GM23338 (cell line): ENCODE measurements at regions not wholly inside any gene's neighbourhood (a gene's known extent, or its start where the extent isn't known, plus 50 kb on each side); places are given as distances from the start of the nearest gene placed in this dataset.

Experiments
- ATAC-seq: fragments of 200-7000 bp; cut with Tn5 transposase; 3 replicates; pipeline ENCODE4 v1.9.1; 2020
- DNase-seq: peaks from one replicate; pipeline ENCODE4 v3.0.0-alpha.2; 2015; ENCODE audit warnings: low spot score
- H2AFZ ChIP-seq: fragments of 200-600 bp; sonication (generic); 2 replicates; pipeline ENCODE4 v1.8.0; 2016; ENCODE audit warnings: antibody characterized with exemption, mild to moderate bottlenecking, moderate library complexity
- H3F3A ChIP-seq: fragments of 200-600 bp; sonication (generic); replicated peaks from 2 replicates; pipeline ENCODE4 v1.8.0; 2017; ENCODE audit warnings: antibody characterized with exemption, mixed run types, low read depth
- H3K27ac ChIP-seq: fragments of 200-600 bp; sonication (generic); 2 replicates; pipeline ENCODE4 v1.6.1; 2016; ENCODE audit warnings: low read depth
- H3K27me3 ChIP-seq: fragments of 200-600 bp; sonication (generic); 2 replicates; pipeline ENCODE4 v1.8.0; 2016; ENCODE audit warnings: mild to moderate bottlenecking, mixed run types, moderate library complexity; ENCODE audit not compliant: insufficient read depth
- H3K36me3 ChIP-seq: fragments of 200-600 bp; sonication (generic); 2 replicates; pipeline ENCODE4 v1.8.0; 2016; ENCODE audit warnings: mild to moderate bottlenecking; ENCODE audit not compliant: insufficient read depth
- H3K4me1 ChIP-seq: fragments of 200-600 bp; sonication (generic); 2 replicates; pipeline ENCODE4 v1.8.0; 2016; ENCODE audit warnings: mild to moderate bottlenecking, moderate library complexity; ENCODE audit not compliant: insufficient read depth
- H3K4me2 ChIP-seq: fragments of 200-600 bp; sonication (generic); 2 replicates; pipeline ENCODE4 v1.7.1; 2017; ENCODE audit warnings: mixed run types
- H3K4me3 ChIP-seq: fragments of 200-600 bp; sonication (generic); 2 replicates; pipeline ENCODE4 v1.6.1; 2016; ENCODE audit warnings: mixed run types
- H3K79me2 ChIP-seq: fragments of 200-600 bp; sonication (generic); replicated peaks from 2 replicates; pipeline ENCODE4 v1.8.0; 2017; ENCODE audit warnings: mild to moderate bottlenecking; ENCODE audit not compliant: insufficient read depth
- H3K9me2 ChIP-seq: fragments of 200-600 bp; sonication (generic); 2 replicates; pipeline ENCODE4 v1.8.0; 2017; ENCODE audit not compliant: insufficient read depth
- H4K20me1 ChIP-seq: fragments of 200-600 bp; sonication (generic); replicated peaks from 2 replicates; pipeline ENCODE4 v1.8.0; 2017; ENCODE audit warnings: mild to moderate bottlenecking; ENCODE audit not compliant: insufficient read depth
- H3K27ac Mint-ChIP-seq: 2 replicates; pipeline ENCODE4 v1.8.0; 2020; ENCODE audit warnings: inconsistent platforms, mild to moderate bottlenecking, moderate library complexity, mixed read lengths
- H3K27me3 Mint-ChIP-seq: 3 replicates; pipeline ENCODE4 v1.8.0; 2022; ENCODE audit warnings: low read depth, mild to moderate bottlenecking, moderate library complexity, mixed read lengths, inconsistent platforms; ENCODE audit not compliant: insufficient read depth, poor library complexity
- H3K36me3 Mint-ChIP-seq: 3 replicates; pipeline ENCODE4 v1.8.0; 2021; ENCODE audit warnings: low read depth, mild to moderate bottlenecking, inconsistent platforms, moderate library complexity, mixed read lengths
- H3K4me1 Mint-ChIP-seq: 3 replicates; pipeline ENCODE4 v1.8.0; 2020; ENCODE audit warnings: mild to moderate bottlenecking, inconsistent platforms, mixed read lengths
- H3K4me3 Mint-ChIP-seq: 3 replicates; pipeline ENCODE4 v1.8.0; 2021; ENCODE audit warnings: moderate library complexity, mild to moderate bottlenecking, inconsistent platforms, mixed read lengths
- H3K9me3 Mint-ChIP-seq: 3 replicates; pipeline ENCODE4 v1.8.0; 2020; ENCODE audit warnings: moderate library complexity, mild to moderate bottlenecking, inconsistent platforms, mixed read lengths
- EZH2 ChIP-seq: fragments of 200-600 bp; sonication (generic); IDR thresholded peaks from one replicate; pipeline ENCODE4 v1.8.0; 2017; ENCODE audit warnings: antibody characterized with exemption, mild to moderate bottlenecking, low read depth; ENCODE audit not compliant: unreplicated experiment
- NANOG ChIP-seq: IDR thresholded peaks from 2 replicates; pipeline ENCODE4 v1.6.1; 2016; ENCODE audit warnings: antibody characterized with exemption, borderline replicate concordance
- POLR2AphosphoS5 ChIP-seq: IDR thresholded peaks from 2 replicates; pipeline ENCODE4 v1.6.1; 2016; ENCODE audit warnings: antibody characterized with exemption, low read depth
- STAT1 ChIP-seq: IDR thresholded peaks from one replicate; pipeline ENCODE4 v1.6.1; 2016; ENCODE audit warnings: antibody characterized with exemption; ENCODE audit not compliant: unreplicated experiment
- ZNF331 ChIP-seq: fragments of 250-450 bp; sonication (Bioruptor Pico); IDR thresholded peaks from 2 replicates; pipeline ENCODE4 v1.5.0; 2020; ENCODE audit warnings: low read depth, mild to moderate bottlenecking, moderate library complexity
- TF ChIP-seq, protein P1 (sequence below), 2 experiments: fragments of 200-600 bp in 1 of 2; sonication (generic) in 1 of 2; conservative IDR thresholded peaks; 2 replicates each; pipeline versions ENCODE4 v1.5.1 to v1.6.1; 2016 to 2017; ENCODE audit warnings: antibody characterized with exemption in 2 of 2, low read depth in 2 of 2, mild to moderate bottlenecking in 2 of 2, moderate library complexity in 1 of 2
- TF ChIP-seq, protein P2 (sequence below): IDR thresholded peaks from one replicate; pipeline ENCODE4 v1.6.1; 2018; ENCODE audit warnings: antibody characterized with exemption; ENCODE audit not compliant: unreplicated experiment
- TF ChIP-seq, protein P3 (sequence below): fragments of 250-450 bp; sonication (Bioruptor Pico); IDR thresholded peaks from 2 replicates; pipeline ENCODE4 v1.5.0; 2020; ENCODE audit warnings: mild to moderate bottlenecking, moderate library complexity
- TF ChIP-seq, protein P4 (sequence below): IDR thresholded peaks from 2 replicates; pipeline ENCODE4 v1.6.1; 2016; ENCODE audit warnings: antibody characterized with exemption

DNA sequence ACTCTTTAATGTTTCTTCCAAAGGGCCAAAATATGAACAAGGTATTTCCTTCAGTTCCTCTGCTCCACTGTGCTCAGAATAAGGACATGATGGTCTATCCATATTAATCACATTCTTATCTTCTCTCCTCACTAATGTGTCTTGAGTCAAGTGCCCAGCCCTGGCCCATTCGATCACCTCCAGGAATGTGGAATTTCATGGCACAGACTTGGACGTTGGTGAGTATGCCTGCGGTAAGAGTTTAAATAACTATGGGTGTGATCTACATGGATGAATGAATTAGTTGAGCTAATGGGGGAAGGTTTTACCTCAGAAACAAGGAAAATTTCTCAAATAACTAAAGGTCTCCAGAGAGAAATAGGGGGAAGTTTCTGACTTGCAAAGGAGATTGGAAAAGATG lies 174.0 kb downstream of the NPFFR2 start:
- peaks cover 3% of the 10 kb centered on the region; the same call in 2 of the 3 replicates for H3K4me1 Mint-ChIP-seq

GRCh38 chr4:72207196-72207595 lies 175.4 kb downstream of the NPFFR2 start:
- no peak overlapping the region for H3K4me3 Mint-ChIP-seq
- Histone ChIP-seq H3F3A (no peaks in the 10 kb centered on the region), H3K4me3 (no peak overlapping the region), H2AFZ (no peak overlapping the region; the same call in 1 of the 2 replicates), H3K27ac (no peak overlapping the region), H3K4me2 (no peak overlapping the region), H3K4me1 (no peaks in the 10 kb centered on the region), H3K27me3 (no peaks in the 10 kb centered on the region), H4K20me1 (no peaks in the 10 kb centered on the region), H3K79me2 (no peaks in the 10 kb centered on the region), H3K9me2 (no peaks in the 10 kb centered on the region), H3K36me3 (no peaks in the 10 kb centered on the region)
- DNase-seq: no peak
- peaks cover 7% of the 10 kb centered on the region; the same call in 2 of the 3 replicates for H3K9me3 Mint-ChIP-seq
- no peak for ATAC-seq
- no peaks in the 10 kb centered on the region for H3K27me3 Mint-ChIP-seq
- peaks cover 3% of the 10 kb centered on the region; the same call in 2 of the 3 replicates for H3K4me1 Mint-ChIP-seq
- H3K36me3 Mint-ChIP-seq: peaks cover 5% of the 10 kb centered on the region; the same call in 2 of the 3 replicates
- no peak overlapping the region for H3K27ac Mint-ChIP-seq
- TF ChIP-seq, protein P1, sequence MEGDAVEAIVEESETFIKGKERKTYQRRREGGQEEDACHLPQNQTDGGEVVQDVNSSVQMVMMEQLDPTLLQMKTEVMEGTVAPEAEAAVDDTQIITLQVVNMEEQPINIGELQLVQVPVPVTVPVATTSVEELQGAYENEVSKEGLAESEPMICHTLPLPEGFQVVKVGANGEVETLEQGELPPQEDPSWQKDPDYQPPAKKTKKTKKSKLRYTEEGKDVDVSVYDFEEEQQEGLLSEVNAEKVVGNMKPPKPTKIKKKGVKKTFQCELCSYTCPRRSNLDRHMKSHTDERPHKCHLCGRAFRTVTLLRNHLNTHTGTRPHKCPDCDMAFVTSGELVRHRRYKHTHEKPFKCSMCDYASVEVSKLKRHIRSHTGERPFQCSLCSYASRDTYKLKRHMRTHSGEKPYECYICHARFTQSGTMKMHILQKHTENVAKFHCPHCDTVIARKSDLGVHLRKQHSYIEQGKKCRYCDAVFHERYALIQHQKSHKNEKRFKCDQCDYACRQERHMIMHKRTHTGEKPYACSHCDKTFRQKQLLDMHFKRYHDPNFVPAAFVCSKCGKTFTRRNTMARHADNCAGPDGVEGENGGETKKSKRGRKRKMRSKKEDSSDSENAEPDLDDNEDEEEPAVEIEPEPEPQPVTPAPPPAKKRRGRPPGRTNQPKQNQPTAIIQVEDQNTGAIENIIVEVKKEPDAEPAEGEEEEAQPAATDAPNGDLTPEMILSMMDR (conservative IDR thresholded peaks at IDR 0.05; ENCODE audit: low read depth in 2 of 2): no peak
- TF ChIP-seq, protein P2, sequence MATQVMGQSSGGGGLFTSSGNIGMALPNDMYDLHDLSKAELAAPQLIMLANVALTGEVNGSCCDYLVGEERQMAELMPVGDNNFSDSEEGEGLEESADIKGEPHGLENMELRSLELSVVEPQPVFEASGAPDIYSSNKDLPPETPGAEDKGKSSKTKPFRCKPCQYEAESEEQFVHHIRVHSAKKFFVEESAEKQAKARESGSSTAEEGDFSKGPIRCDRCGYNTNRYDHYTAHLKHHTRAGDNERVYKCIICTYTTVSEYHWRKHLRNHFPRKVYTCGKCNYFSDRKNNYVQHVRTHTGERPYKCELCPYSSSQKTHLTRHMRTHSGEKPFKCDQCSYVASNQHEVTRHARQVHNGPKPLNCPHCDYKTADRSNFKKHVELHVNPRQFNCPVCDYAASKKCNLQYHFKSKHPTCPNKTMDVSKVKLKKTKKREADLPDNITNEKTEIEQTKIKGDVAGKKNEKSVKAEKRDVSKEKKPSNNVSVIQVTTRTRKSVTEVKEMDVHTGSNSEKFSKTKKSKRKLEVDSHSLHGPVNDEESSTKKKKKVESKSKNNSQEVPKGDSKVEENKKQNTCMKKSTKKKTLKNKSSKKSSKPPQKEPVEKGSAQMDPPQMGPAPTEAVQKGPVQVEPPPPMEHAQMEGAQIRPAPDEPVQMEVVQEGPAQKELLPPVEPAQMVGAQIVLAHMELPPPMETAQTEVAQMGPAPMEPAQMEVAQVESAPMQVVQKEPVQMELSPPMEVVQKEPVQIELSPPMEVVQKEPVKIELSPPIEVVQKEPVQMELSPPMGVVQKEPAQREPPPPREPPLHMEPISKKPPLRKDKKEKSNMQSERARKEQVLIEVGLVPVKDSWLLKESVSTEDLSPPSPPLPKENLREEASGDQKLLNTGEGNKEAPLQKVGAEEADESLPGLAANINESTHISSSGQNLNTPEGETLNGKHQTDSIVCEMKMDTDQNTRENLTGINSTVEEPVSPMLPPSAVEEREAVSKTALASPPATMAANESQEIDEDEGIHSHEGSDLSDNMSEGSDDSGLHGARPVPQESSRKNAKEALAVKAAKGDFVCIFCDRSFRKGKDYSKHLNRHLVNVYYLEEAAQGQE: no peak
- TF ChIP-seq, protein P3, sequence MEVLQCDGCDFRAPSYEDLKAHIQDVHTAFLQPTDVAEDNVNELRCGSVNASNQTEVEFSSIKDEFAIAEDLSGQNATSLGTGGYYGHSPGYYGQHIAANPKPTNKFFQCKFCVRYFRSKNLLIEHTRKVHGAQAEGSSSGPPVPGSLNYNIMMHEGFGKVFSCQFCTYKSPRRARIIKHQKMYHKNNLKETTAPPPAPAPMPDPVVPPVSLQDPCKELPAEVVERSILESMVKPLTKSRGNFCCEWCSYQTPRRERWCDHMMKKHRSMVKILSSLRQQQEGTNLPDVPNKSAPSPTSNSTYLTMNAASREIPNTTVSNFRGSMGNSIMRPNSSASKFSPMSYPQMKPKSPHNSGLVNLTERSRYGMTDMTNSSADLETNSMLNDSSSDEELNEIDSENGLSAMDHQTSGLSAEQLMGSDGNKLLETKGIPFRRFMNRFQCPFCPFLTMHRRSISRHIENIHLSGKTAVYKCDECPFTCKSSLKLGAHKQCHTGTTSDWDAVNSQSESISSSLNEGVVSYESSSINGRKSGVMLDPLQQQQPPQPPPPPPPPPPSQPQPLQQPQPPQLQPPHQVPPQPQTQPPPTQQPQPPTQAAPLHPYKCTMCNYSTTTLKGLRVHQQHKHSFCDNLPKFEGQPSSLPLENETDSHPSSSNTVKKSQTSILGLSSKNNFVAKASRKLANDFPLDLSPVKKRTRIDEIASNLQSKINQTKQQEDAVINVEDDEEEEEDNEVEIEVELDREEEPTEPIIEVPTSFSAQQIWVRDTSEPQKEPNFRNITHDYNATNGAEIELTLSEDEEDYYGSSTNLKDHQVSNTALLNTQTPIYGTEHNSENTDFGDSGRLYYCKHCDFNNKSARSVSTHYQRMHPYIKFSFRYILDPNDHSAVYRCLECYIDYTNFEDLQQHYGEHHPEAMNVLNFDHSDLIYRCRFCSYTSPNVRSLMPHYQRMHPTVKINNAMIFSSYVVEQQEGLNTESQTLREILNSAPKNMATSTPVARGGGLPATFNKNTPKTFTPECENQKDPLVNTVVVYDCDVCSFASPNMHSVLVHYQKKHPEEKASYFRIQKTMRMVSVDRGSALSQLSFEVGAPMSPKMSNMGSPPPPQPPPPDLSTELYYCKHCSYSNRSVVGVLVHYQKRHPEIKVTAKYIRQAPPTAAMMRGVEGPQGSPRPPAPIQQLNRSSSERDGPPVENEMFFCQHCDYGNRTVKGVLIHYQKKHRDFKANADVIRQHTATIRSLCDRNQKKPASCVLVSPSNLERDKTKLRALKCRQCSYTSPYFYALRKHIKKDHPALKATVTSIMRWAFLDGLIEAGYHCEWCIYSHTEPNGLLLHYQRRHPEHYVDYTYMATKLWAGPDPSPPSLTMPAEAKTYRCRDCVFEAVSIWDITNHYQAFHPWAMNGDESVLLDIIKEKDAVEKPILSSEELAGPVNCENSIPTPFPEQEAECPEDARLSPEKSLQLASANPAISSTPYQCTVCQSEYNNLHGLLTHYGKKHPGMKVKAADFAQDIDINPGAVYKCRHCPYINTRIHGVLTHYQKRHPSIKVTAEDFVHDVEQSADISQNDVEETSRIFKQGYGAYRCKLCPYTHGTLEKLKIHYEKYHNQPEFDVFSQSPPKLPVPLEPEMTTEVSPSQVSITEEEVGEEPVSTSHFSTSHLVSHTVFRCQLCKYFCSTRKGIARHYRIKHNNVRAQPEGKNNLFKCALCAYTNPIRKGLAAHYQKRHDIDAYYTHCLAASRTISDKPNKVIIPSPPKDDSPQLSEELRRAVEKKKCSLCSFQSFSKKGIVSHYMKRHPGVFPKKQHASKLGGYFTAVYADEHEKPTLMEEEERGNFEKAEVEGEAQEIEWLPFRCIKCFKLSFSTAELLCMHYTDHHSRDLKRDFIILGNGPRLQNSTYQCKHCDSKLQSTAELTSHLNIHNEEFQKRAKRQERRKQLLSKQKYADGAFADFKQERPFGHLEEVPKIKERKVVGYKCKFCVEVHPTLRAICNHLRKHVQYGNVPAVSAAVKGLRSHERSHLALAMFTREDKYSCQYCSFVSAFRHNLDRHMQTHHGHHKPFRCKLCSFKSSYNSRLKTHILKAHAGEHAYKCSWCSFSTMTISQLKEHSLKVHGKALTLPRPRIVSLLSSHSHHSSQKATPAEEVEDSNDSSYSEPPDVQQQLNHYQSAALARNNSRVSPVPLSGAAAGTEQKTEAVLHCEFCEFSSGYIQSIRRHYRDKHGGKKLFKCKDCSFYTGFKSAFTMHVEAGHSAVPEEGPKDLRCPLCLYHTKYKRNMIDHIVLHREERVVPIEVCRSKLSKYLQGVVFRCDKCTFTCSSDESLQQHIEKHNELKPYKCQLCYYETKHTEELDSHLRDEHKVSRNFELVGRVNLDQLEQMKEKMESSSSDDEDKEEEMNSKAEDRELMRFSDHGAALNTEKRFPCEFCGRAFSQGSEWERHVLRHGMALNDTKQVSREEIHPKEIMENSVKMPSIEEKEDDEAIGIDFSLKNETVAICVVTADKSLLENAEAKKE: no peak
- TF ChIP-seq ZNF331 (CRISPR knock-in tag) (no peak), STAT1 (no peak), NANOG (no peak), POLR2AphosphoS5 (no peak)

More for the DNA sequence above, 174.0 kb downstream of the NPFFR2 start:
- Mint-ChIP-seq H3K9me3 (no peaks in the 10 kb centered on the region), H3K27ac (no peak overlapping the region), H3K4me3 (no peak overlapping the region), H3K36me3 (no peaks in the 10 kb centered on the region), H3K27me3 (no peaks in the 10 kb centered on the region)
- Histone ChIP-seq H3K27me3 (no peaks in the 10 kb centered on the region), H3K4me3 (no peak overlapping the region), H2AFZ (peak overlapping the region; percentile 66; the same call in 1 of the 2 replicates), H4K20me1 (no peaks in the 10 kb centered on the region), H3K79me2 (no peaks in the 10 kb centered on the region), H3K9me2 (no peaks in the 10 kb centered on the region), H3K4me1 (no peaks in the 10 kb centered on the region), H3F3A (no peaks in the 10 kb centered on the region), H3K27ac (no peak overlapping the region), H3K36me3 (no peaks in the 10 kb centered on the region), H3K4me2 (no peak overlapping the region)
- DNase-seq (no peak), ATAC-seq (no peak)
- TF ChIP-seq STAT1 (no peak), EZH2 (no peak)
- TF ChIP-seq, protein P4, sequence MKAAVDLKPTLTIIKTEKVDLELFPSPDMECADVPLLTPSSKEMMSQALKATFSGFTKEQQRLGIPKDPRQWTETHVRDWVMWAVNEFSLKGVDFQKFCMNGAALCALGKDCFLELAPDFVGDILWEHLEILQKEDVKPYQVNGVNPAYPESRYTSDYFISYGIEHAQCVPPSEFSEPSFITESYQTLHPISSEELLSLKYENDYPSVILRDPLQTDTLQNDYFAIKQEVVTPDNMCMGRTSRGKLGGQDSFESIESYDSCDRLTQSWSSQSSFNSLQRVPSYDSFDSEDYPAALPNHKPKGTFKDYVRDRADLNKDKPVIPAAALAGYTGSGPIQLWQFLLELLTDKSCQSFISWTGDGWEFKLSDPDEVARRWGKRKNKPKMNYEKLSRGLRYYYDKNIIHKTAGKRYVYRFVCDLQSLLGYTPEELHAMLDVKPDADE: no peak
